OCI-LY7 (cell line): ENCODE measurements at regions not wholly inside any gene's neighbourhood (a gene's known extent, or its start where the extent isn't known, plus 50 kb on each side); places are given as distances from the start of the nearest gene placed in this dataset.

Experiments
- BruUV-seq: library from RNA; stranded (reverse); fragments of 400-500 nt; replicated peaks from 2 replicates; lab custom pipeline; 2021; lab: Mats Ljungman, UMichigan
- CTCF ChIA-PET: fragments of 300-600 bp; sonication (Branson Sonifier 250); formaldehyde crosslinking; loops from one replicate; lab custom pipeline; 2022; ENCODE audit warnings: antibody characterized with exemption; ENCODE audit not compliant: unreplicated experiment; lab: Charles Lee
- POLR2A ChIA-PET: fragments of 300-600 bp; sonication (Branson Sonifier 250); formaldehyde crosslinking; loops from one replicate; lab custom pipeline; 2022; ENCODE audit warnings: antibody characterized with exemption; lab: Charles Lee
- DNase-seq: peaks from one replicate; pipeline ENCODE4 v3.0.0-alpha.2; 2015; ENCODE audit warnings: low spot score
- H2AFZ ChIP-seq: fragments of 200-600 bp; sonication (generic), shearing (Covaris generic); 2 replicates; pipeline ENCODE4 v1.6.1; 2014; ENCODE audit warnings: mild to moderate bottlenecking, antibody characterized with exemption, low read length, moderate library complexity
- H3K27ac ChIP-seq: fragments of 200-600 bp; sonication (generic); 2 replicates; pipeline ENCODE4 v1.5.1; 2014; ENCODE audit warnings: mixed run types, low read depth, mild to moderate bottlenecking, moderate library complexity, low read length, inconsistent platforms; ENCODE audit not compliant: poor library complexity, severe bottlenecking
- H3K36me3 ChIP-seq: fragments of 200-600 bp; sonication (generic); 2 replicates; pipeline ENCODE4 v1.6.1; 2014; ENCODE audit warnings: mild to moderate bottlenecking, antibody characterized with exemption, low read length, moderate library complexity, mixed read lengths; ENCODE audit not compliant: insufficient read depth
- H3K4me1 ChIP-seq: fragments of 200-600 bp; sonication (generic); 2 replicates; pipeline ENCODE4 v1.5.1; 2014; ENCODE audit warnings: mild to moderate bottlenecking, low read length; ENCODE audit not compliant: insufficient read depth, poor library complexity, severe bottlenecking
- H3K4me2 ChIP-seq: fragments of 200-600 bp; sonication (generic); 2 replicates; pipeline ENCODE4 v1.6.1; 2014; ENCODE audit warnings: mild to moderate bottlenecking, low read length
- H3K4me3 ChIP-seq: fragments of 200-600 bp; sonication (generic); 2 replicates; pipeline ENCODE4 v1.5.1; 2014; ENCODE audit warnings: mild to moderate bottlenecking, low read depth, low read length; ENCODE audit not compliant: poor library complexity, severe bottlenecking
- H3K79me2 ChIP-seq: fragments of 200-600 bp; sonication (generic); 2 replicates; pipeline ENCODE4 v1.6.1; 2016; ENCODE audit warnings: low read depth, mild to moderate bottlenecking, low read length, moderate library complexity, mixed read lengths; ENCODE audit not compliant: insufficient read depth
- H3K9me2 ChIP-seq: fragments of 200-600 bp; sonication (generic); 2 replicates; pipeline ENCODE4 v1.6.1; 2016; ENCODE audit warnings: mild to moderate bottlenecking, low read length, mixed read lengths; ENCODE audit not compliant: insufficient read depth
- H3K9me3 ChIP-seq: fragments of 200-600 bp; sonication (generic); 2 replicates; pipeline ENCODE4 v1.6.1; 2014; ENCODE audit warnings: mild to moderate bottlenecking, mixed run types, low read length, mixed read lengths
- H4K20me1 ChIP-seq: fragments of 200-600 bp; sonication (generic); 2 replicates; pipeline ENCODE4 v1.6.1; 2014; ENCODE audit warnings: mild to moderate bottlenecking, antibody characterized with exemption, low read length, moderate library complexity, mixed read lengths; ENCODE audit not compliant: insufficient read depth
- EZH2phosphoT487 ChIP-seq: fragments of 200-600 bp; sonication (generic); IDR thresholded peaks from 2 replicates; pipeline ENCODE4 v1.6.1; 2018; ENCODE audit warnings: low read depth, borderline replicate concordance, mild to moderate bottlenecking, mixed run types, antibody characterized with exemption, low read length, moderate library complexity, mixed read lengths
- intact Hi-C: fragments of 100-400 bp; cut with micrococcal nuclease; formaldehyde crosslinking; loops from one replicate; pipeline ENCODE4 v1.10.0; 2022; ENCODE audit not compliant: unreplicated experiment
- TF ChIP-seq, protein P1 (sequence below): fragments of 200-600 bp; sonication (generic); conservative IDR thresholded peaks from 2 replicates; pipeline ENCODE4 v1.5.1; 2014; ENCODE audit warnings: mild to moderate bottlenecking, antibody characterized with exemption, low read length, moderate library complexity, mixed read lengths

DNA sequence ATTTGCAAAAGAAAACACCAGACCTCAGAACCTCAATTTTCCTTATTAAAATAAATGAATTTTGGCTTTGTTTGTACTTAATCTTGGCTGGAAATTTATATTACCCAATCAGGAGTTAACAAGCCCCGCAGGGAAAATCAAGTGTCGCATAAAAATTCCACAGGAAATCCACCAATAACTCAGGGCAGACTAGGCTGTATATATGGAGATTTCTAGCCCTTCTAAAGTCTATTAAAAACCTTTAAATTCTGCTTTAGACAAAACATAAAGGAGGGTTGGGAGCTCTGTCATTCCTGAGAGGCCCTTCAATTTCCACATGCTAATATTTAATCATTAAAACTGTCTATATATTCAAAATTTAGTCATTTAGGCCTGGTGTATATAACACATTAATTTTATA, 434.7 kb downstream of the CDH11 start:
- H3K79me2 ChIP-seq, result no peaks in the 10 kb centered on the region
- ChIA-PET CTCF (no interaction called here), POLR2A (interaction anchor here (0.6 to 1.0 kb wide), 2 partner anchors 96 to 351 kb away, joined by 3 to 5 read pairs; no protein-coding TSS in a partner anchor)
- no peaks in the 10 kb centered on the region for H3K9me2 ChIP-seq
- no peak overlapping the region for H3K27ac ChIP-seq
- TF ChIP-seq, protein P1, sequence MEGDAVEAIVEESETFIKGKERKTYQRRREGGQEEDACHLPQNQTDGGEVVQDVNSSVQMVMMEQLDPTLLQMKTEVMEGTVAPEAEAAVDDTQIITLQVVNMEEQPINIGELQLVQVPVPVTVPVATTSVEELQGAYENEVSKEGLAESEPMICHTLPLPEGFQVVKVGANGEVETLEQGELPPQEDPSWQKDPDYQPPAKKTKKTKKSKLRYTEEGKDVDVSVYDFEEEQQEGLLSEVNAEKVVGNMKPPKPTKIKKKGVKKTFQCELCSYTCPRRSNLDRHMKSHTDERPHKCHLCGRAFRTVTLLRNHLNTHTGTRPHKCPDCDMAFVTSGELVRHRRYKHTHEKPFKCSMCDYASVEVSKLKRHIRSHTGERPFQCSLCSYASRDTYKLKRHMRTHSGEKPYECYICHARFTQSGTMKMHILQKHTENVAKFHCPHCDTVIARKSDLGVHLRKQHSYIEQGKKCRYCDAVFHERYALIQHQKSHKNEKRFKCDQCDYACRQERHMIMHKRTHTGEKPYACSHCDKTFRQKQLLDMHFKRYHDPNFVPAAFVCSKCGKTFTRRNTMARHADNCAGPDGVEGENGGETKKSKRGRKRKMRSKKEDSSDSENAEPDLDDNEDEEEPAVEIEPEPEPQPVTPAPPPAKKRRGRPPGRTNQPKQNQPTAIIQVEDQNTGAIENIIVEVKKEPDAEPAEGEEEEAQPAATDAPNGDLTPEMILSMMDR, result no peak
- no peak for TF ChIP-seq EZH2phosphoT487
- DNase-seq, result no peak
- no peaks in the 10 kb centered on the region for H3K9me3 ChIP-seq
- BruUV-seq, result no TSS peak
- H3K4me1 ChIP-seq, result no peaks in the 10 kb centered on the region
- intact Hi-C loops, result no loop called here
- no peaks in the 10 kb centered on the region for H3K36me3 ChIP-seq
- H2AFZ ChIP-seq, result no peak overlapping the region
- no peak overlapping the region for H3K4me2 ChIP-seq
- H3K4me3 ChIP-seq, result no peak overlapping the region
- H4K20me1 ChIP-seq, result no peaks in the 10 kb centered on the region

DNA sequence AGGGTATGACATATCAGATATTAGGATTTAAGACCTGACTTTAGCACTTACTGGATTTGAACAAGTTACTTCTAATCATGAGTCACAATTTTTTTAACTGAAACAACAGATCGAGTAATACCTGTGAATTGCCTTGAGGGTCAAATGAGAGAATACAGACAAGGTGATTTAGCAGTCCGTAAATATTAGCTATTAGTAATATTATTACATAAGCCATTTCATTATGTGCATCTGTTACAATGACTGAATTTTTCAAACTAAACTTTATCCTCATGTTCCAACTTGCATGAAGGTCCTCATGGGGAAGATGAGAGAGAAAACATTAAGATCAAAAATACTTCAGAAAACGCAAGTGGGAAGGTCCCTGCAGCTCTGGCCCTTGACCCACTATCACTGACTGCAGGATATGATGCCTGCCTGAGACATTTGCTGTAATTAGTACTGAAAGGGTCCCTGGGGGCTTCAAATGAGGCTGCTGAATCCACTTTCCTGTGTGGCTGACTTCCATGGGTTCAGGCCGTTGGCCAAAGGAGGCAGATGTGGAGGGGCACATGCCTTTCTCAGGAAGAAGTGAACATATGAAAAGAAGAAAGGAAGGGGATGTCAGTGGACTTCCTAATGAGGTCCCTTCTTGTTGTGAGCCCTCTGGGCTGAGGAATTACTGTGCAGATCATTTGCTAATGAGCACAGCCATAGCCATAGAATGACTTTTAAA, 441.7 kb downstream of the CDH11 start:
- Histone ChIP-seq H3K9me2 (no peaks in the 10 kb centered on the region), H3K79me2 (no peaks in the 10 kb centered on the region), H3K36me3 (no peaks in the 10 kb centered on the region), H3K9me3 (no peaks in the 10 kb centered on the region), H3K4me2 (no peak overlapping the region), H2AFZ (no peak overlapping the region), H3K4me3 (no peak overlapping the region), H3K4me1 (no peaks in the 10 kb centered on the region), H3K27ac (no peak overlapping the region), H4K20me1 (no peaks in the 10 kb centered on the region)
- DNase-seq, result no peak
- TF ChIP-seq EZH2phosphoT487, result no peak
- TF ChIP-seq, protein P1, result no peak
- intact Hi-C loops, result no loop called here
- POLR2A ChIA-PET, result no interaction called here
- BruUV-seq, result no TSS peak
- CTCF ChIA-PET, result no interaction called here

DNA sequence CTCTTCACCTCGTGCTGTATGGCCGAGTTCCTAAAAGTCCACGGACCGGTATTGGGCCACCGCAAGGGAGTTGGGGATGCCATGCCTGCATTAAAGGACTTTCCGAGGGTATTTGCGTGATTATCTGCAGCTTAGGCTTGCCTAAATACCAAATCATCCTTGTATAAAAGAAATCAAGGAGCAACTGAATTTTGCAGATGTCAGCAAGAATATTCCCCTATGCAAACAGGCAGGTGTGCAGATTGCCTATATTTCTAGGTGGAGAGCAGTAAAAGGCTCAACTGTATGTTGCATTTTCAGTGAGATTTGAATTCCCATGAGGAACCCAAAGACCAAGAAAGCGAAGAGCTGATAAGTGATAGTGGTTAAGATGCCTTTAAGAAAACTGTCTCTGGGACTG, 452.3 kb downstream of the CDH11 start:
- Histone ChIP-seq H3K27ac (no peak overlapping the region), H3K79me2 (no peaks in the 10 kb centered on the region), H3K4me2 (no peak overlapping the region), H4K20me1 (no peaks in the 10 kb centered on the region), H3K9me2 (no peaks in the 10 kb centered on the region), H3K9me3 (no peaks in the 10 kb centered on the region), H3K4me3 (no peak overlapping the region), H2AFZ (no peak overlapping the region), H3K36me3 (no peaks in the 10 kb centered on the region), H3K4me1 (no peaks in the 10 kb centered on the region)
- no TSS peak for BruUV-seq
- intact Hi-C loops, result no loop called here
- TF ChIP-seq, protein P1, result no peak
- no peak for TF ChIP-seq EZH2phosphoT487
- CTCF ChIA-PET, result no interaction called here
- POLR2A ChIA-PET, result interaction anchor here (0.5 kb wide), 1 partner anchor 258 kb away, joined by 3 read pairs; no protein-coding TSS in a partner anchor
- no peak for DNase-seq
